Subcutaneous abdominal adipose tissue (tissue), 5 donors: ENCODE measurements at regions not wholly inside any gene's neighbourhood (a gene's known extent, or its start where the extent isn't known, plus 50 kb on each side); places are given as distances from the start of the nearest gene placed in this dataset.
"Not testable (repeated sequence)": the region's sequence is repeated elsewhere in the genome, so short reads cannot be mapped to it uniquely, and the experiment has no call there.

Experiments used
- H3K27ac ChIP-seq: one replicate; pipeline ENCODE4 v1.7.0; 2013; ENCODE audit warnings: low read depth, mild to moderate bottlenecking, inconsistent platforms, low read length, moderate library complexity
- H3K27me3 ChIP-seq, 5 donors: one replicate each; pipeline ENCODE4 v1.7.0; 2013; ENCODE audit warnings: low read length in 5 of 5, inconsistent platforms in 1 of 5; ENCODE audit not compliant: control insufficient read depth in 5 of 5, insufficient read depth in 4 of 5
- H3K36me3 ChIP-seq, 5 donors: one replicate each; pipeline ENCODE4 v1.7.0; 2013; ENCODE audit warnings: low read length in 5 of 5; ENCODE audit not compliant: control insufficient read depth in 5 of 5, insufficient read depth in 5 of 5
- H3K4me1 ChIP-seq, 5 donors: one replicate each; pipeline ENCODE4 v1.7.0; 2013; ENCODE audit warnings: low read length in 5 of 5, mild to moderate bottlenecking in 3 of 5, moderate library complexity in 1 of 5; ENCODE audit not compliant: control insufficient read depth in 5 of 5, insufficient read depth in 5 of 5
- H3K4me3 ChIP-seq, 5 donors: one replicate each; pipeline ENCODE4 v1.7.0; 2013; ENCODE audit warnings: low read length in 5 of 5, low read depth in 1 of 5
- H3K9ac ChIP-seq, 5 donors: one replicate each; pipeline ENCODE4 v1.7.0; 2013; ENCODE audit warnings: low read length in 5 of 5, mild to moderate bottlenecking in 4 of 5, moderate library complexity in 3 of 5
- H3K9me3 ChIP-seq, 5 donors: one replicate each; pipeline ENCODE4 v1.7.0; 2013; ENCODE audit warnings: low read length in 5 of 5; ENCODE audit not compliant: control insufficient read depth in 5 of 5
- donor health status: healthy.
- donor health status: healthy.
- donor health status: healthy.
- donor health status: healthy.
- donor health status: healthy.

GRCh38 chr7:76806010-76806409 is 178.9 kb upstream of the POMZP3 start:
- not testable (repeated sequence) for H3K4me1 ChIP-seq, H3K9ac ChIP-seq, H3K4me3 ChIP-seq, H3K36me3 ChIP-seq, H3K9me3 ChIP-seq, H3K27me3 ChIP-seq
- H3K27ac ChIP-seq = peak overlapping the region; percentile 9

GRCh38 chr7:76805262-76805661 is 178.2 kb upstream of the POMZP3 start:
- H3K4me1 ChIP-seq, H3K27me3 ChIP-seq, H3K36me3 ChIP-seq, H3K9me3 ChIP-seq, H3K9ac ChIP-seq, H3K4me3 ChIP-seq: not testable (repeated sequence)
- peak overlapping the region; percentile 9 for H3K27ac ChIP-seq

DNA sequence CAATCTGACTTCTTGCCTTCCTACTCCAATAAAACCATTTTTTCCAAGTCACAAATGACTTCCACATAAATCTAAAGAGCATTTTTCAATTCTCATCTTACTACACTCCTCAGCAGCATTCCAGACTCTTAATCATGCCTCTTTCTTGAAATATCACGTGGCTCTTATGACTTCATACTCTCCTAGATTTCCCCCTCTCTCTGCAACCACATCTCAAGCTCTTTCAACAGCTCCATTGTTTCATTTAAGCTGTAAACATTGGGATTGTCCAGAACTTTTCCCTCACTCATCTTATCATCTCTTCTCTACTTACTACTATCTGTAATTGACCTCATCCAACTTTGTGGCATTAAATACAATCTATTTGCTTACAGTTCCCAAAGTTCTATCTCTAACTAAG is 170.6 kb upstream of the POMZP3 start:
- not testable (repeated sequence) for H3K4me3 ChIP-seq, H3K27ac ChIP-seq, H3K9ac ChIP-seq, H3K9me3 ChIP-seq, H3K36me3 ChIP-seq, H3K27me3 ChIP-seq, H3K4me1 ChIP-seq

- H3K27ac ChIP-seq, H3K9me3 ChIP-seq, H3K36me3 ChIP-seq, H3K4me3 ChIP-seq, H3K4me1 ChIP-seq, H3K27me3 ChIP-seq, H3K9ac ChIP-seq: not testable (repeated sequence)
Observed at GRCh38 chr7:76780693-76781092, 153.6 kb upstream of the POMZP3 start.

DNA sequence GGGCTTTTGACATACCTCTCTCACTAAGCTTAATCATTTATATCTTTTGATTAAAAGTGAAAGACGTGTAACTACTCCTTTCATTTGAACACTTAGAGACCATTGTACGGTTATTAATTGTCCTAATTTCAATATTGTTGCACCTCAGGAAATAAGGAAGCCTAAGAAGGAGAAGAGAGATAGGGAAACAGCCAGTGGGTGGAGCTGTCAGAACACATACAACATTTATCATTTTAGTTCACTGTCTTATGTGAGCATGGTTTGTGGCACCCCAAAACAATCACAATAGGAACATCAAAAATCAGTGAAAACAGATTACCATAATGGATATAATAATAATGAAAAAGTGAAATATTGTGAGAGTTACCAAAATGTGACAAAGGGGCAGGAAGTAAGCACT is 147.2 kb upstream of the POMZP3 start:
- not testable (repeated sequence) for H3K36me3 ChIP-seq, H3K9me3 ChIP-seq, H3K4me1 ChIP-seq, H3K4me3 ChIP-seq, H3K27ac ChIP-seq, H3K27me3 ChIP-seq, H3K9ac ChIP-seq

DNA sequence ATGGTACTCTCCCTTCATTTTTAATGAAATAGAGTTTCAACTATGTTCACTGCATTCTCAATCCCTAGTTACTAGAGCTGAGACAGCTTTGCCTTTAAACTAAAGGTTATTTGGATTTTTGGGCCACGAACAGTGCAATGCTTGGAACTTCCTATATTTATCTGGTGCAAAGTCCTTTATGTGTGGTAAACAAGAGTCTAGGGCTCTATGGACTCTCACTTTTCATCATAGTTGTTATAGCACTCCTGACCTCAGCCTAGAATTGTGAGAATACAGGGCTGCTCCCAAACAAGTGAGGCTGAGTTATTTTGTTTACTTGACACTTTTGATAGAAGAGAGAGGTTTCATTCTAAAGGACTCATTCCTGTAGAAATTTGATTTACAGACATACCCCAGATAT is 144.9 kb upstream of the POMZP3 start:
- H3K27ac ChIP-seq, H3K27me3 ChIP-seq, H3K4me1 ChIP-seq, H3K9me3 ChIP-seq, H3K36me3 ChIP-seq, H3K9ac ChIP-seq, H3K4me3 ChIP-seq: not testable (repeated sequence)

GRCh38 chr7:76763977-76764376 is 136.9 kb upstream of the POMZP3 start:
- H3K27me3 ChIP-seq, H3K27ac ChIP-seq, H3K9me3 ChIP-seq, H3K4me3 ChIP-seq, H3K36me3 ChIP-seq, H3K4me1 ChIP-seq, H3K9ac ChIP-seq: not testable (repeated sequence)

DNA sequence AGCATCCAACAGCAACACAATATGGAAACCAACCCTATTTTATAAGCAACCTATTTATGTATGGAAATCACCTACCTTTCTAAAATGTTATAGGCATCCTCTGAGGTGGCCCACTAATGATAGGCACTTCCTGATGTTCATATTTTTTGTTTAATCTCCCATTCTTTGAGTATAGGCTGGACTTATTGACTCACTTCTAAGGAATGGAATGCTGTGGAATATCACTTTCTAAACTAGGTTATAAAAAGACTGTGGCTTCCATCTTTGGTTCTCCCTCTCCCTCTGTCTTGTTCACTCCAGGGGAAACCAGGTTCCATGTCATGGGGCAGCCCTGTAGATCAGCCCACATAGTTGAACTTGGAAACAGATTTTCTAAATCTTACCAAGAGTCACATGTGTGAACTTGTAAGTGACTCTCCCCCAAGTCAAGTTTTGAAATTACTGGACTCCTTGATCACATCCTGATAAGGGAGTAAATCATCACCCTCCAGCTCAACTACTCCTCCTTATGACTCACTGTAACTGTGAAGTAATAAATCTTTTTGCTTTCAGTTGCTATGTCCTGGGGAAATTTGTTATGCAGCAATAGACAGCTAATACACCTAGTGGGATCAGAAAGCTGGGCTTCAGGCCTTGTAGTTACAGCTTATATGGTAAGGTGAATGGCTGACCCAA is 133.6 kb upstream of the POMZP3 start:
- not testable (repeated sequence) for H3K4me3 ChIP-seq, H3K27me3 ChIP-seq, H3K27ac ChIP-seq, H3K9ac ChIP-seq, H3K4me1 ChIP-seq, H3K9me3 ChIP-seq, H3K36me3 ChIP-seq

- not testable (repeated sequence) for H3K27me3 ChIP-seq, H3K36me3 ChIP-seq, H3K4me3 ChIP-seq, H3K9me3 ChIP-seq, H3K9ac ChIP-seq, H3K27ac ChIP-seq, H3K4me1 ChIP-seq
Observed at GRCh38 chr7:76739538-76739937, 112.5 kb upstream of the POMZP3 start.

DNA sequence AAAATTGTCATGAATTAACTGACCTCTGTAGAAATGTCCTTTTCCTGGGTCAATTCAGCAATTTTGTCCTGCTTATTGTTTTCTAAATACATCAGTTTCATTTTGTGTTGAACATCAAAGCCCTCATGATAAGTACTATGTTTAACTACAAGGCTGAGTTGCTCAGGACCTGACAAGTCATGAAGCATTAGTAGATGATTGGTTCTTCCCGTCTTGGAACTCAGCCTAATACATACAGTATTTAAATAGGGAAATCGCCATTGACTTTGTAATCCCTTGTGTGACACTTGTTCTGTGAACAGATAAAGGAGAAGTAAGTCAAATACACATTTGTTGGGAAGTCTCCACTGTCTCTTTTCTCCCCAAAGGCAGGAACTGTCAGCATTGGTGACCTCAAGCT is 109.6 kb upstream of the POMZP3 start:
- H3K27ac ChIP-seq, H3K9me3 ChIP-seq, H3K27me3 ChIP-seq, H3K4me3 ChIP-seq, H3K9ac ChIP-seq, H3K36me3 ChIP-seq, H3K4me1 ChIP-seq: not testable (repeated sequence)

GRCh38 chr7:76736091-76736490 is 109.0 kb upstream of the POMZP3 start:
- H3K9ac ChIP-seq, H3K36me3 ChIP-seq, H3K9me3 ChIP-seq, H3K27ac ChIP-seq, H3K27me3 ChIP-seq, H3K4me1 ChIP-seq, H3K4me3 ChIP-seq: not testable (repeated sequence)
